ENCODE measurements at regions not wholly inside any gene's neighbourhood (a gene's known extent, or its start where the extent isn't known, plus 50 kb on each side); places are given as distances from the start of the nearest gene placed in this dataset.

DNA sequence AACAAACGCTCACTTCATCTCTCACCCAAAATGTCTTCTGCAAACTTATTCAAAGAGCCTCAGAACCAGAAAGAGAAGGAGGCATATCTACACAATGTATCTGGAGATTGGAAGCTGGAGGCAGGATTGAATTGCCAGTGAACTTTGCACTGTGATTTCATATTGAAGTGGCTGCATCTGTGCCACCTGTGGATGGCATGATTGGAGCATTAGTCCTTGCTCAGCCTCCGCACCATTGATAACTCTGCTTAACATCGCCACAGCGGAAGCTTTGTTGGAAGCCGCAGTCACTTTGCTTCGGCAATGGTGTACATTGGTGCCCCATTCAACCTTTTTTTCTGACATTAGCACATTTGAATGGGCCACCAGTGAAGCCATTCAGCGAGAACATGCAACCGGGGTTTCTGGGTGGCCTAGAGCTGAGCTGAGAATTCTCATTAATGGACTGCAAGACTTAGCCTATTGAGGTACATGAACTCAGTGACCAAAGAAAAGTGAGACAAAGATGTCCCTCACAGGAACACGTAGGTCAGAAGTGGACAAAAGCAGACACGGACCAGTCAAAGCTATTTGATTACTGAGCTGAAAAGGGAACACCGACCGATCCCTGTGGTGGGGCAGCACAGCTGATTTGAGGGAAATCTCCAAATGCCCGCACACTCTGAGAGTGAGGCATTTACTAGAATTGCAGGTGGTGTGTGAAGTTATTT lies 130.4 kb downstream of the BRMS1L start:
- TF ChIP-seq POLR2AphosphoS5 (IDR thresholded peaks at IDR 0.05) (no peak), POLR2A (IDR thresholded peaks at IDR 0.05) (no peak)
- TF ChIP-seq, protein P1, sequence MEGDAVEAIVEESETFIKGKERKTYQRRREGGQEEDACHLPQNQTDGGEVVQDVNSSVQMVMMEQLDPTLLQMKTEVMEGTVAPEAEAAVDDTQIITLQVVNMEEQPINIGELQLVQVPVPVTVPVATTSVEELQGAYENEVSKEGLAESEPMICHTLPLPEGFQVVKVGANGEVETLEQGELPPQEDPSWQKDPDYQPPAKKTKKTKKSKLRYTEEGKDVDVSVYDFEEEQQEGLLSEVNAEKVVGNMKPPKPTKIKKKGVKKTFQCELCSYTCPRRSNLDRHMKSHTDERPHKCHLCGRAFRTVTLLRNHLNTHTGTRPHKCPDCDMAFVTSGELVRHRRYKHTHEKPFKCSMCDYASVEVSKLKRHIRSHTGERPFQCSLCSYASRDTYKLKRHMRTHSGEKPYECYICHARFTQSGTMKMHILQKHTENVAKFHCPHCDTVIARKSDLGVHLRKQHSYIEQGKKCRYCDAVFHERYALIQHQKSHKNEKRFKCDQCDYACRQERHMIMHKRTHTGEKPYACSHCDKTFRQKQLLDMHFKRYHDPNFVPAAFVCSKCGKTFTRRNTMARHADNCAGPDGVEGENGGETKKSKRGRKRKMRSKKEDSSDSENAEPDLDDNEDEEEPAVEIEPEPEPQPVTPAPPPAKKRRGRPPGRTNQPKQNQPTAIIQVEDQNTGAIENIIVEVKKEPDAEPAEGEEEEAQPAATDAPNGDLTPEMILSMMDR (IDR thresholded peaks at IDR 0.05 in 8 of 11, conservative IDR thresholded peaks at IDR 0.05 in 3 of 11), result no peak

Measured in spleen (tissue), 7 donors.